Keratinocyte (primary cell): ENCODE measurements at regions not wholly inside any gene's neighbourhood (a gene's known extent, or its start where the extent isn't known, plus 50 kb on each side); places are given as distances from the start of the nearest gene placed in this dataset.

Experiments
- EZH2 ChIP-seq: IDR thresholded peaks from one replicate; pipeline ENCODE4 v1.6.1; 2012; ENCODE audit warnings: inconsistent platforms, mild to moderate bottlenecking, low read length, moderate library complexity
- TF ChIP-seq, protein P1 (sequence below), 3 experiments: IDR thresholded peaks in 1 of 3; conservative IDR thresholded peaks in 1 of 3; optimal IDR thresholded peaks in 1 of 3; 2 replicates in 2 of 3; 3 replicates in 1 of 3; pipeline versions ENCODE3 to v1.5.1; 2011; ENCODE audit warnings: low read length in 3 of 3, mild to moderate bottlenecking in 3 of 3, moderate library complexity in 2 of 3, control low read depth in 1 of 3, inconsistent platforms in 1 of 3; ENCODE audit not compliant: insufficient read depth in 2 of 3; ENCODE audit errors: extremely low read depth in 1 of 3

DNA sequence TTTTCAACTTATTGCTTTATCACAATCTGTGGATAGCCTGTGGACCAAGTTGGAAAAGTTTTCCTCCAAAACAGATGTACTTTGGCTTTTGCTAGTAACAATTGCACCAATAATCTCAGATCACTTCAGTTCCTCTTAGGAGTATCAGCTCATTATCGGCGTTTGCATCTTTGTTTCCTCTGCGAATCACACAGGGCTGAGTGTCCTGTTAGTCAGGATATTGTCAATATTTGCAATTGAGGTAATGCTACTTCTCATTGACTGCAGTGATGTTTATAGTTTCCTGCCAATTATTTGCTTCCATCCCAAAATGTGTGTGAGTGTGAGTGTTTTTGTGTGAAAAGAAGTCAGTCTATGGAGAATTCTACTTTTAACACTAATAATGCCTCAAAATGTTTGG is 545.0 kb downstream of the SI start:
- TF ChIP-seq EZH2, result no peak
- TF ChIP-seq, protein P1, sequence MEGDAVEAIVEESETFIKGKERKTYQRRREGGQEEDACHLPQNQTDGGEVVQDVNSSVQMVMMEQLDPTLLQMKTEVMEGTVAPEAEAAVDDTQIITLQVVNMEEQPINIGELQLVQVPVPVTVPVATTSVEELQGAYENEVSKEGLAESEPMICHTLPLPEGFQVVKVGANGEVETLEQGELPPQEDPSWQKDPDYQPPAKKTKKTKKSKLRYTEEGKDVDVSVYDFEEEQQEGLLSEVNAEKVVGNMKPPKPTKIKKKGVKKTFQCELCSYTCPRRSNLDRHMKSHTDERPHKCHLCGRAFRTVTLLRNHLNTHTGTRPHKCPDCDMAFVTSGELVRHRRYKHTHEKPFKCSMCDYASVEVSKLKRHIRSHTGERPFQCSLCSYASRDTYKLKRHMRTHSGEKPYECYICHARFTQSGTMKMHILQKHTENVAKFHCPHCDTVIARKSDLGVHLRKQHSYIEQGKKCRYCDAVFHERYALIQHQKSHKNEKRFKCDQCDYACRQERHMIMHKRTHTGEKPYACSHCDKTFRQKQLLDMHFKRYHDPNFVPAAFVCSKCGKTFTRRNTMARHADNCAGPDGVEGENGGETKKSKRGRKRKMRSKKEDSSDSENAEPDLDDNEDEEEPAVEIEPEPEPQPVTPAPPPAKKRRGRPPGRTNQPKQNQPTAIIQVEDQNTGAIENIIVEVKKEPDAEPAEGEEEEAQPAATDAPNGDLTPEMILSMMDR (optimal IDR thresholded peaks at IDR 0.05 in 1 of 3, IDR thresholded peaks at IDR 0.05 in 1 of 3, conservative IDR thresholded peaks at IDR 0.05 in 1 of 3; ENCODE audit: extremely low read depth in 1 of 3, insufficient read depth in 2 of 3, low read length in 3 of 3), result no peak
